ENCODE measurements at regions not wholly inside any gene's neighbourhood (a gene's known extent, or its start where the extent isn't known, plus 50 kb on each side); places are given as distances from the start of the nearest gene placed in this dataset.

- no peak for DNase-seq (ENCODE audit: low spot score)
Measured at GRCh38 chr20:60579941-60580515, 621.8 kb downstream of the CDH26 start.

- no peak for DNase-seq (ENCODE audit: low spot score)
Measured at GRCh38 chr20:60581606-60582115, 623.4 kb downstream of the CDH26 start.

- DNase-seq (ENCODE audit: low spot score): no peak
Measured at GRCh38 chr20:60583741-60584140, 625.5 kb downstream of the CDH26 start.

GRCh38 chr20:60584221-60584620 is 626.0 kb downstream of the CDH26 start:
- DNase-seq (ENCODE audit: low spot score): no peak

- DNase-seq (ENCODE audit: low spot score): no peak
Measured at GRCh38 chr20:60585651-60586050, 627.4 kb downstream of the CDH26 start.

- DNase-seq (ENCODE audit: low spot score): no peak
Measured at GRCh38 chr20:60586269-60587050, 628.2 kb downstream of the CDH26 start.

GRCh38 chr20:60587986-60588385 is 629.8 kb downstream of the CDH26 start:
- no peak for DNase-seq (ENCODE audit: low spot score)

GRCh38 chr20:60589623-60590022 is 631.4 kb downstream of the CDH26 start:
- no peak for DNase-seq (ENCODE audit: low spot score)

- DNase-seq (ENCODE audit: low spot score): no peak
Measured at GRCh38 chr20:60591172-60591799, 633.1 kb downstream of the CDH26 start.

GRCh38 chr20:60598528-60598927 is 640.3 kb downstream of the CDH26 start:
- no peak for DNase-seq (ENCODE audit: low spot score)

GRCh38 chr20:60599381-60599780 is 641.2 kb downstream of the CDH26 start:
- no peak for DNase-seq (ENCODE audit: low spot score)

- no peak for DNase-seq (ENCODE audit: low spot score)
Measured at GRCh38 chr20:60600036-60600435, 641.8 kb downstream of the CDH26 start.

GRCh38 chr20:60624066-60624465 is 628.0 kb upstream of the CDH4 start:
- no peak for DNase-seq (ENCODE audit: low spot score)

GRCh38 chr20:60627751-60628565 is 624.1 kb upstream of the CDH4 start:
- DNase-seq (ENCODE audit: low spot score): no peak

- DNase-seq (ENCODE audit: low spot score): no peak
Measured at GRCh38 chr20:60628749-60629148, 623.3 kb upstream of the CDH4 start.

GRCh38 chr20:60629206-60629605 is 622.9 kb upstream of the CDH4 start:
- DNase-seq (ENCODE audit: low spot score): no peak

- no peak for DNase-seq (ENCODE audit: low spot score)
Measured at GRCh38 chr20:60630609-60631008, 621.5 kb upstream of the CDH4 start.

GRCh38 chr20:60631585-60632287 is 620.3 kb upstream of the CDH4 start:
- no peak for DNase-seq (ENCODE audit: low spot score)

- DNase-seq (ENCODE audit: low spot score): no peak
Measured at GRCh38 chr20:60632391-60633262, 619.4 kb upstream of the CDH4 start.

GRCh38 chr20:60634491-60635172 is 617.4 kb upstream of the CDH4 start:
- no peak for DNase-seq (ENCODE audit: low spot score)

Data from hepatic stellate cell (primary cell).